Right lobe of liver (tissue), 6 donors: ENCODE measurements at regions not wholly inside any gene's neighbourhood (a gene's known extent, or its start where the extent isn't known, plus 50 kb on each side); places are given as distances from the start of the nearest gene placed in this dataset.

ENCODE experiments used
- ATAC-seq, 4 donors: fragments of 200-7000 bp; cut with Tn5 transposase; one replicate each; pipeline ENCODE4 v1.9.1; 2020; ENCODE audit warnings: mild to moderate bottlenecking in 4 of 4, moderate library complexity in 4 of 4
- DNase-seq, 3 donors: peaks; one replicate each; pipeline ENCODE4 v3.0.0-alpha.2; 2020
- H3K27ac ChIP-seq, 3 donors: fragments of 200-600 bp; one replicate each; pipeline ENCODE4 v1.8.0; 2022
- H3K27me3 ChIP-seq, 2 donors: fragments of 200-600 bp; one replicate each; pipeline ENCODE4 v1.8.0; 2022
- H3K36me3 ChIP-seq, 4 donors: fragments of 200-600 bp; sonication (generic) in 1 of 4; one replicate each; pipeline versions ENCODE4 v1.5.1 to v1.8.0; 2017 to 2022; ENCODE audit warnings: control low read depth in 1 of 4
- H3K4me1 ChIP-seq, 4 donors: fragments of 200-600 bp; sonication (generic) in 1 of 4; one replicate each; pipeline versions ENCODE4 v1.5.1 to v1.8.0; 2017 to 2022; ENCODE audit warnings: control low read depth in 1 of 4
- H3K4me3 ChIP-seq, 3 donors: fragments of 200-600 bp; one replicate each; pipeline ENCODE4 v1.8.0; 2022
- H3K9me3 ChIP-seq, 4 donors: fragments of 200-600 bp; sonication (generic) in 1 of 4; one replicate each; pipeline versions ENCODE4 v1.5.1 to v1.8.0; 2017 to 2022; ENCODE audit warnings: control low read depth in 1 of 4
- POLR2A ChIP-seq: fragments of 450-650 bp; IDR thresholded peaks from one replicate; pipeline ENCODE4 v1.6.1; 2017; ENCODE audit warnings: antibody characterized with exemption, mild to moderate bottlenecking
- WGBS: methylation state at CpG from one replicate; pipeline ENCODE4 v1.1.6; 2018; ENCODE audit warnings: low coverage, low lambda C conversion rate; ENCODE audit not compliant: insufficient coverage; ENCODE audit errors: missing lambda C conversion rate; 5-methylcytosine and 5-hydroxymethylcytosine counted together
- intact Hi-C, 2 donors: fragments of 100-400 bp; cut with DNase I; formaldehyde crosslinking; loops; one replicate each; pipeline versions ENCODE4 v1.11.2 to v1.14.1; 2022
- TF ChIP-seq, protein P1 (sequence below), 4 donors: fragments of 200-600 bp in 3 of 4; fragments of 450-650 bp in 1 of 4; IDR thresholded peaks; one replicate each; pipeline versions ENCODE4 v1.5.1 to v1.8.0; 2016 to 2022; ENCODE audit warnings: antibody characterized with exemption in 4 of 4, mild to moderate bottlenecking in 2 of 4
- donor health status: DM: no; HTN: yes; CAD: no.
- donor health status: DM: no; HTN: no; CAD: no.
- donor health status: DM: no; HTN: no; CAD: no.
- donor health status: DM: no; HTN: yes; CAD: no.
- donor health status: DM: no; HTN: yes; CAD: no.

DNA sequence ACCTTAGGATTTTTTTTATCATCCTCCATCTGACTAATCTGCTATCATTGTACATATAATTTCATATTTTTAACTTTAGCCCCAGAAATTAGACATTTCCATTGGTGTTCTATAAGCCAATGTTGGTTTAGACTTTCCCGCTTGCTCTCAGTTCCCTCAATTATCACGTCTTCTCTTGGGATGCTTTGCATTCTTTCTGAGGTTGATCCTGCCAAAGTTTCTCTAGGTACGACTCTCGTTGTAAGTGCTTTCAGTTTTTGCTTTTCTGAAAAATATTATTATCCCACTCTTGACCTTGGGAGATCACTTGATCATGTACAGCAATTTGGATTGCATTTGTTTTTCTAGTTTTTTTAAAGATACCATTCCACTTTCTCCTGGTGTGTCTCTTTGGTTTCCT lies 270.2 kb downstream of the IRS2 start:
- ATAC-seq (no peak), DNase-seq (no peak)
- Histone ChIP-seq H3K4me3 (no peak overlapping the region), H3K9me3 (no peaks in the 10 kb centered on the region), H3K36me3 (no peaks in the 10 kb centered on the region), H3K4me1 (no peaks in the 10 kb centered on the region), H3K27me3 (no peaks in the 10 kb centered on the region), H3K27ac (no peak overlapping the region)
- TF ChIP-seq POLR2A = no peak
- TF ChIP-seq, protein P1, sequence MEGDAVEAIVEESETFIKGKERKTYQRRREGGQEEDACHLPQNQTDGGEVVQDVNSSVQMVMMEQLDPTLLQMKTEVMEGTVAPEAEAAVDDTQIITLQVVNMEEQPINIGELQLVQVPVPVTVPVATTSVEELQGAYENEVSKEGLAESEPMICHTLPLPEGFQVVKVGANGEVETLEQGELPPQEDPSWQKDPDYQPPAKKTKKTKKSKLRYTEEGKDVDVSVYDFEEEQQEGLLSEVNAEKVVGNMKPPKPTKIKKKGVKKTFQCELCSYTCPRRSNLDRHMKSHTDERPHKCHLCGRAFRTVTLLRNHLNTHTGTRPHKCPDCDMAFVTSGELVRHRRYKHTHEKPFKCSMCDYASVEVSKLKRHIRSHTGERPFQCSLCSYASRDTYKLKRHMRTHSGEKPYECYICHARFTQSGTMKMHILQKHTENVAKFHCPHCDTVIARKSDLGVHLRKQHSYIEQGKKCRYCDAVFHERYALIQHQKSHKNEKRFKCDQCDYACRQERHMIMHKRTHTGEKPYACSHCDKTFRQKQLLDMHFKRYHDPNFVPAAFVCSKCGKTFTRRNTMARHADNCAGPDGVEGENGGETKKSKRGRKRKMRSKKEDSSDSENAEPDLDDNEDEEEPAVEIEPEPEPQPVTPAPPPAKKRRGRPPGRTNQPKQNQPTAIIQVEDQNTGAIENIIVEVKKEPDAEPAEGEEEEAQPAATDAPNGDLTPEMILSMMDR (IDR thresholded peaks at IDR 0.05) = no peak
- intact Hi-C loops = no loop called here
- WGBS = 51% methylated on average over 4 of the region's 4 CpGs

DNA sequence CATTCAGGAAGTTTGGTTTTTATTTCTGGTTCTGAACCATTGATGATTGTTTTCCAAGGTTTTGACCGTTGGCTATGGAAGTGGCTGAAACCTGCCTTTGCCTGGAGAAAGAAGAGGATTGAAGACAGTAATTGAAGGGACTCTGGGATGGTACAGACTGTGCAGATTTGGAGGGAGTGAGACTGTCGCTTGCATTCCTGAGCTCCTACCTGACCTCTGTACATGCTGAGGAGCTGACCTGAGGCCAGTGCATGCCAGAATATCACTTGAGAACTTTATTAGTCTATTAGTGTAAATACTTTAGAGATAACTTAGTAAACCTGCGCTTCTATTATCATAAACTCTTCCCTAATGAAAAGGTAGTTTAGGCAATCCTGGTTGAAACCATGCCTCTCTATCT lies 276.4 kb downstream of the IRS2 start:
- Histone ChIP-seq H3K4me3 (no peak overlapping the region), H3K4me1 (no peaks in the 10 kb centered on the region), H3K27ac (no peak overlapping the region), H3K36me3 (no peaks in the 10 kb centered on the region), H3K9me3 (no peaks in the 10 kb centered on the region), H3K27me3 (no peaks in the 10 kb centered on the region)
- WGBS = 77% methylated on average over 3 of the region's 3 CpGs
- ATAC-seq = no peak
- TF ChIP-seq POLR2A = no peak
- TF ChIP-seq, protein P1 (IDR thresholded peaks at IDR 0.05) = no peak
- DNase-seq = no peak
- intact Hi-C loops = no loop called here

DNA sequence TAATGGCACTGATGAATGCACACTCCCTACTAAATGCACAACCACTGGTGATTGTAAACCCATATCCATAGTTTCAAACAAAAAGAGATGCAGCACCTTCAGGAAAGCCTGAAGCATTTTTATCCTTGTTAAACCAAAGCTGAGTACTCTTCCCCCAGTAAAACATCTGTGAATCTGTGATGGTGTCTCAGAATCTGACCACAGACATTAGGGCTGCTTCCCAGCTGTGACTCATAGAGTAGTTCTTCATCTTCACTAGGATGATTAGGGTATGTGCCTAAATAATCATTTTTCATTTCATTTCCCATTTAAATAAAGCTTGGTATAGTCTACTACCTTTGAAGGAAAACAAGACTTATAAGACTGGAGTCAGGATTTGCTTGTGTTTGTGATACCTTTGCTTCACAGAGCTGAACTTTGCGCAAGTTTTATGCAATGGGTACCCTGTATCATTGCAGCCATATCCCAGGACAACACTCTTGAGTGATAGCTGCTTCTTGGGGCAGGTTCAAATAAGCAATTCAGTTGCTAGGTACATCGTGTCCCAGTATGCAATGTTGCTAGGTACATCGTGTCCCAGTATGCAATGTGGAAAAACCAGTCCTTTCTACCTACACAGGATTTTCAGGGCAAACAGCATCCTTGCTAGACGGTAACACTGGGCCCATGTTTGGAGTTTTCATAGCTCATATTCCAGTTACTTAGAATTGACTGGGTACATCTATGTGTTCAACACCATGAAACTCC lies 277.1 kb downstream of the IRS2 start:
- Histone ChIP-seq H3K36me3 (no peaks in the 10 kb centered on the region), H3K4me3 (no peak overlapping the region), H3K9me3 (no peaks in the 10 kb centered on the region), H3K4me1 (no peaks in the 10 kb centered on the region), H3K27me3 (no peaks in the 10 kb centered on the region), H3K27ac (no peak overlapping the region)
- no peak for ATAC-seq
- intact Hi-C loops = no loop called here
- no peak for DNase-seq
- TF ChIP-seq POLR2A = no peak
- TF ChIP-seq, protein P1 (IDR thresholded peaks at IDR 0.05) = no peak
- WGBS = 83% methylated on average over 3 of the region's 4 CpGs

DNA sequence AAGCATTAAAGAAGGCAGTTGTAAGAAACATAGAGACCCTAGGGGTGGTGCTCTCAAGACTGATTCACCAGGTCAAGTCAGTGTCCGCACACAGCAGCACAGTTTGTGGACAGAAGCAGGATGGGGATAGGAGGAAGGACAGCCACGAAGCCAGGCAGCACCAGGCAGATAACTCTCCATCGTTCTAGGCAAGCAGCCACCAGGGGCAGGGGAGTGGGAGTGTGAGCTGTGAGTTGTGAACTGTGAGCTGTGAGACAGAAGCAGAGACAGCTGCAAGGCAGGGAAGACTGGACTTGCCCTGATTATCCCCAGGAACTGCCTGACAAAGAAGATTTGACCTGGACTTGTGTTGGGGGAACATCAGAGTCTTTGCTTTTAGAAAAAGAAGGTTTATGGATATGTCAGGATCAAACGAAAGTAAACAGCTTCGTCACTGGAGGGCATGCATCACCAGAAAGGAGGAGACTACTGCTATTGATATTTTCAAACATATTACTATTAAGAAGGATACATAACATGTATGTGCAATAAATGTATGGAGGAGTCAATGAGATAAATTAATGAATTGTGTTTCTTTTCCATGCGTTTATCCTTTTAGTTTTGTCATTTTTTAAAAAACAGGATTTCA lies 286.1 kb downstream of the IRS2 start:
- ATAC-seq (peak in 1 of 4 donors; percentile 26), DNase-seq (no peak)
- Histone ChIP-seq H3K27me3 (no peaks in the 10 kb centered on the region), H3K4me3 (no peak overlapping the region), H3K27ac (no peak overlapping the region), H3K9me3 (no peaks in the 10 kb centered on the region), H3K4me1 (no peaks in the 10 kb centered on the region), H3K36me3 (no peaks in the 10 kb centered on the region)
- intact Hi-C loops = no loop called here
- TF ChIP-seq, protein P1 (IDR thresholded peaks at IDR 0.05) = no peak
- TF ChIP-seq POLR2A = no peak
- WGBS = 40% methylated on average over 6 of the region's 6 CpGs
